ENCODE measurements at regions not wholly inside any gene's neighbourhood (a gene's known extent, or its start where the extent isn't known, plus 50 kb on each side); places are given as distances from the start of the nearest gene placed in this dataset.

DNA sequence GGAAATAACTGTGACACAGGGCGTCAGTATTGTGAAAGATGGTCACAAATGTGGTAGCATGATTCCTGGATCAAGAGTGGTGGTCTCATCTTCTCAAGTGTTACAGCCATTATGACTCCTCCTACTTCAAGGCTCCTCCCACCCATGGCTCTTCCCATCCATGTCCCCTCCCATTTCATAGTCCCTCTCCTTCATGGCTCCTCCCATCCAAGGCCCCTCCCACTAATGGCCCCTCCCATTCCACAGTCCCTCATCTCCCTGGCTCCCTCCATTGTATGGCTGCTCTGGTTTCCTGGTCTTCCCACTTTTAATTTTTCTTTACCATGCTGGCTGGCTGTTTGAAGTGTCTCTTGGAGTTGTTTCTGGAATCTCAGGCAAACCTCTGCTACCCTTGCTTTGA lies 1375.2 kb upstream of the TMEM132C start:
- no peak for FAIRE-seq

- no peak for FAIRE-seq
Observed at GRCh38 chr12:126895951-126896913, 1370.7 kb upstream of the TMEM132C start.

DNA sequence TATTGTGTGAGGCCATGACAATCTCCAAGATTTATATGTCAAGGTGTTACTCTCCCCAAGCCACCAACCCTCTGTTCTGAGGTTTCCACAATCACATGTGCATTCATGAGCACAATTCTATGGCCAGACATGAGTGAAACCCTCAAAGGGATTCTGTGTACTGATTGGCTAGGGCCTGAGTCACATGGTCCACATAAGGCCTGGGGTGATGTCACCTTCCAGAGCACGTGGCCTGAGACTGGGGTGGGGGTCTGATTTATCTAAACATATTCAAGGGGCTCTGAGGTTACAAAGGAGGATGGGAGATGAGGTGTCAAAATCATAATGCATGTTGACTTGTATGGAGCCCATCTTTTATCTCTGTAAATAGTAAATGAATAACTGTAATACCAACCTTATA lies 1369.9 kb upstream of the TMEM132C start:
- no peak for FAIRE-seq

- FAIRE-seq: no peak
Observed at GRCh38 chr12:126897778-126898177, 1369.2 kb upstream of the TMEM132C start.

DNA sequence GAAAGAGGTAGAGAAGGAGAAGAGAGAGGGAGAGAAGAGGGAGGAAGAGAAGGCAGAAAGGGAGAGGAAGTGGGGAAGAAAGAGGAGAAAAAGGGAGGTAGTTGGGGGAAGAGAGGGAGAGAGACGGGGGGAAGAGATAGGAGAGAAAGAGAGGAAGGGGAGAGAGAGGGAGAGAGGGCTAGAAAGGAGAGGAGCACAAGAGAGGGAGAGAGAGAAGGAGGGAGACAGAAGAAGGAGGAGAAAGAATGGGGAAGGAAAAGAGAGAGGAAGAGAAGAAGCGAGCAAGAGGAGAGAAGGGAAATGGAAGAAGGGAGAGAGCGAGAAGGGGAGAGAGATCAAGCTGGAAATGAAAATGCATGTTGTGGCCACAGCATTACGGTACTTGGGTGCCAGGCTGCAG lies 1368.4 kb upstream of the TMEM132C start:
- FAIRE-seq: no peak

DNA sequence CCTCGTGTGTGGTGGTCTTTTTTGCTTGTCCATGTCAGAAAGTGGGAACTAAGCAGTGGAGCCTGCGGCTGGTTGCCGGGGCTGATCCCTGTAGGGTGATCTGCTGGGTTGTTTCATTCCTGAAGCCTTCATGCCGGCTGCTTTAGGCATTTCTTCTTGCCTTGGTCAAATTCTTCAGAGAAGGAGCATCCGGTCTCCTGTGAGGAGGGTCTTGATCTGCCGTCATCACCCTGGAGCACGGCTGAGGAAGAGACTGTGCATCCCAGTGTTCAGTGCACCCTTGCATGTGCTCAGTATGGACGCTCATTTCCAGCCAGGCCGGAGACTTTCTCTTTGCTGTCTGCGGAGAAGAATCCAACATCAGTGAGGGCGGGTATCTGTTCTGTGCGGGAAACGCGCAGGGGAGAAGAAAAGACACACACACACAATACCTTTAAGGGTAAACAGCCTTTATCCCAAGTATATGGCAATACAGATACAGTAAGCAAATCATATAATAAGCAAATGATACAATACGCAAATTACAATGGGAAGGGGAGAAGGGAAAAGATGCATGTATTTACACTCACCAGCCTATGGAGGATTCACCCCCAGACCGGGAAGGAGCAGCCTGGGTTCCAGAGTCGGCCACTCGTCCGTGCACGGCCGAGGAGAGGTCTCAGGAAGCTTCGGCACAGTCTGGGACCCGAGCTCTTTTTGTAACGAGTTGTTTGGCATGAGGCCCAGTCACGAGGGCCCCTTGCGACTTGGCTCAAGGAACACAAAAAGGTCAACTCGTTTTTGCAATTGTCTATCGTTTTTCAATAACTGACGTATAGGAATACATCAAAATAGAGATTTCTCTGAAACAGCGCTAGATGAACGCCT lies 1366.8 kb upstream of the TMEM132C start:
- FAIRE-seq: no peak

DNA sequence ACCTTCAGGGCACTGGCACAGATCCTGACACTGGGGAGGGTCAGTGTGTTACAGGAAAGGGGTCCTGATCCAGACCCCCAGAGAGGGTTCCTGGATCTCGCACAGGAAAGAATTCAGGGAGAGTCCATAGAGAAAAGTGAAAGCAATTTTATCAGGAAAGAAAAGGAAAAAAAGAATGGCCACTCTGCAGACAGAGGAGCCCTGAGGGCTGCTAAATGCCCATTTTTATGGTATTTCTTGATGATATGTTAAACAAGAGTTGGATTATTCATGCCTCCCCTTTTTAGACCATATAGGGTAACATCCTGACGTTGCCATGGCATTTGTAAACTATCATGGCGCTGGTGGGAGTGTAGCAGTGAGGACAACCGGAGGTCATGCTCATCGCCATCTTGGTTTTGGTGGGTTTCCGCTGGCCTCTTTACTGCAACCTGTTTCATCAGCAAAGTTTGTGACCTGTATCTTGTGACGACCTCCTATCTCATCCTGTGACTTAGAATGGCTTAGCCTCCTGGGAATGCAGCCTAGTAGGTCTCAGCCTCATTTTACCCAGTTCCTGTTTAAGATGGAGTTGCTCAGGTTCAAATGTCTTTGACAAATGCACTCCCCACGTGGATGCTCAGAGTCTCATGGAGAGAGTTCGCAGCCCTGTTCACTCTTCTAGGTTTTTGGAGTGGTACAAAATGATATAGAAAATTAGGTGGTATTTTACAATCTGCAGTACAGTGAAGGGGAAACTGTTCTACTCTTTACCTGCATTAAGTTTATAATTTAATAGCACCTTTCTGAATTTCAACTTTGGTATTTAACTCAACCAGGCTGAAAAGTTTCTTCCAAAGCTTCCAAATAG lies 1363.7 kb upstream of the TMEM132C start:
- no peak for FAIRE-seq

DNA sequence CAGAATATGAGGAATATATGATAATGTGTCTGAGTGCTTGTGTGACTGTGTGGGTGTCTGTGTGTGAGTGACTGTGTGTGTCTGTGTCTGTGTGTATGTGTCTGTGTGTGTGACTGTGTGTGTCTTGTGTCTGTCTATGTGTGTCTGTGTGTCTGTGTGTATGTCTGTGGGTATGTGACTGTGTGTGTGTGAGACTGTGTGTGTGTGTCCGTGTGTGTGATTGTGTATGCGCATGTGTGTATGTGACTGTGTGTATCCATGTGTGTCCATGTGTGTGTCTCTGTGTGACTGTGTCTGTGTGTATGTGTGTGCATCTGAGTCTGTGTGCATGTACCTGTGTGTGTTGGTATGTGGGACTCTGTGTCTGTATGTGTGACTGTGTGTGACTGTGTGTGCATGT lies 1361.2 kb upstream of the TMEM132C start:
- no peak for FAIRE-seq

DNA sequence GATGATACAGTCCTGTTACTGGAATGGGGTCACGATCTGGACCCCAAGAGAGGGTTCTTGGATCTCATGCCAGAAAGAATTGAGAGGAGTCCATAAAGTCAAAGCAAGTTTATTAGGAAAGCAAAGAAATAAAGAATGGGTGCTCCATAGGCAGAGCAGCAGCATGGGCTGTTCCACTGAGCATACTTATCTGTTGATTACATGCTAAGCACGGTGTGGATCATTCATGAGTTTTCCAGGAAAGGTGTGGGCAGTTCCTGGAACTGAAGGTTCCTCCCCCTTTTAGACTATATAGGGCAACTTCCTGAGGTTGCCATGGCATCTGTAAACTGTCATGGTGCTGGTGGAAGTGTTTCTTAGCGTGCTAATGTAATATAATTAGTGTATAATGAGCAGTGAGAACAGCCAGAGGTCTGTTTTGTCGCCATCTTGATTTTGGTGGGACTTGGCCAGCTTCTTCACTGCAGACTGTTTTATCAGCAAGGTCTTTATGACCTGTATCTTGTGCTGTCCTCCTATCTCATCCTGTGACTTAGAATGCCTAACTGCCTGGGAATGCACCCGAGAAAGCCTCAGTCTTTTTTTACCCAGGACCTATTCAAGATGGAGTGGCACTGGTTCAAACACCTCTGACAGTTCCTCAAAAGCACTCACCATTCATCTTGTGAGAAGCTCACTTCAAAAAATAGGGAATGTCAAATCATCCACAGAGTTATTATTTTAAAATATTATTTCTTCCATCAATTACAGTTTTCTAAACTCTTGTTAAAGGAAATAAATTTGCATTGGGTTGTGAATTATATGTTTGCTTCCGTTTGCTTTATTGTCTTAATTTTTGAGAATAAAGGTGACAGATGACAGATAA lies 1358.8 kb upstream of the TMEM132C start:
- no peak for FAIRE-seq

DNA sequence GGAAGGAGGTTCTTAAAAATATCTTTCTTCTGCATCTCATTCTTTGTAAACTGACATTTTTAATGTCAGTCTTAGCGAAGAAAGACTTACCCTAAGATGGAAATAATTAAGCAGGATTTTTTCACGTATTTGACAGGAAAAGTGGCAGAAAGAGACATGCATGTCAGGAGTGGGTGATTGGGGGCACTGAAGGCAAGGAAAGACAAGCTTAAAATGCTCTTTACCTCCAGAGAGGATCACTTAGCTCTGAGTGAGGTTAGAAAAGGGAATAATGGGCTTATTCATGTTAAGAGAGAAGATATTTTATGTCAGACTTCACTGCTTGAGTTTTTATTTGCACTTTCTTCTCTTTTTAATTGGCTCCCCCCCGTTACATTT lies 1358.2 kb upstream of the TMEM132C start:
- no peak for FAIRE-seq

- FAIRE-seq: no peak
Observed at GRCh38 chr12:126910570-126910969, 1356.4 kb upstream of the TMEM132C start.

GRCh38 chr12:126912111-126912510 lies 1354.9 kb upstream of the TMEM132C start:
- FAIRE-seq: no peak

DNA sequence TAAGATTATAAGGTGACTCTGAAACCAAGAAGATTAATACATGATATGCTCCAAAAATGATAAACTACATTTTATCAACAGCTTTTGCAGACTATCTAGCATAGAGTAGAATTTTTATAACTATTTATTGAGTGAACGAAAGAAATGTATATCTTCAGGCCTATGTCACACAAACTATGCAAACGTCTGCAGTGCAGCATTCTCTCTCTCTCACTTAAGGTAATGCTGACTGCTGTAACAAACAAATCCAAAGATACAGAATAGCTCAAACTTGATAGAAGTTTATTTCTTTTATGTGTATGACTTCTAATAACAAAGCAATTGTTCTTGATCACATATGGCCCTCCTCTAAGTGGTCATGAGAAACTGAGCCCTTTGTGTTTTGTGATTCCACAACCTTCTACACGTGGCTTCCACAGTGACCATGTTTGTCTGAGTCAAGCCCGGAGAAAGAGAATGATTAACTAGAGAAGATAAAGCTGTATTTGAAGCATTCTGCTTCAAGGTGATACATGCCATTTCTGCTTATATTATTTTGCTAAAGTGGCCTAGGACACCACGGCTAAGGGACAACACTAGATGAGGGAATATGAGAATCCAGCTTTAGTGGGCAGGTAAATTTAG lies 1352.7 kb upstream of the TMEM132C start:
- FAIRE-seq: no peak

DNA sequence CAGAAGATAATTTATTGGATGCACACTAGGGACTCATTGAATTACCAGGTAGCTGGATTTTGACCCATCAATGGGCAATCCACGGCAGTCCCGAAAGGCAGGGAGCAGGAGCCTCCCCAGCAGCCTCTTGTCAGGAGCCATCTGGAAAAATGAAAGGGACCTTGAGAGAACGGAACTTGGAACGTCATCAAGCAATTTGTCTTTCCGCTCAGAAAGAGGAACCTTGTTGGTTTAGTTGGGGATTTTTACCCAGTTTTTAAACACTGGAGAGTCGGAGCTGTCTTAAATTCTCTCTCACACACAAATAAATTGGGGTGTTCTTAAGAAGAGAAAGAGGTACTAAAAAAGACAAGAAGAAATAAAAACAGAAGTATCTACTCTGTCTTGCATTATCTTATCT lies 1351.7 kb upstream of the TMEM132C start:
- no peak for FAIRE-seq

DNA sequence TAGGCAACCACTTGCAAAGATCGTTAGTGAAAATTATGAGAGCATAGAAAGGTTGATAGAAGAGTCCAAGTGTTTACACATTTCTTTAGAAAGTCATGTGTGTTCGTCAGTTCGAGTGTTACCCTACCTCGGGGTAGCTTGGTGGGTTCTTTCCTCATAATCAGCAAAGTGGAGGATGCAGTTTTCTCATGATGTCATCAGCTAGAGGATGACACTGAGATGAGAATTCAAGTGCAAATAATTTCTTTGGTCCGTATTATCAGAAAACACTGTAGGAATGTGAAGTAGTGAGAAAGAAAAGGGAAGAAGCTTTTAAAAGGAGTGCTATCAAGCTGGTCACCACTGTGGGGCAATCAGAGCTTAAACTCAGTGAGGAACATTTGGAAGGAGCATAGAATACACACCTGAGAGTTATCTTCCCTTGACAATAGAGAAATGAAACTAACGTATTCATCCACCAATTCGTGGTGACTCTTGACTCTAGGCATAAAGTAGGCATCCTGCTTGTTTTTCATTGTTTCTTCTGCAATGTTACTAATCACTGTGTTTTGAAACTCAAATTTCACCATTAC lies 1340.9 kb upstream of the TMEM132C start:
- no peak for FAIRE-seq

- no peak for FAIRE-seq
Observed at GRCh38 chr12:126930234-126930633, 1336.7 kb upstream of the TMEM132C start.

GRCh38 chr12:126932156-126932555 lies 1334.8 kb upstream of the TMEM132C start:
- FAIRE-seq: no peak

GRCh38 chr12:126935435-126935834 lies 1331.5 kb upstream of the TMEM132C start:
- no peak for FAIRE-seq

- no peak for FAIRE-seq
Observed at GRCh38 chr12:126936181-126936851, 1330.7 kb upstream of the TMEM132C start.

DNA sequence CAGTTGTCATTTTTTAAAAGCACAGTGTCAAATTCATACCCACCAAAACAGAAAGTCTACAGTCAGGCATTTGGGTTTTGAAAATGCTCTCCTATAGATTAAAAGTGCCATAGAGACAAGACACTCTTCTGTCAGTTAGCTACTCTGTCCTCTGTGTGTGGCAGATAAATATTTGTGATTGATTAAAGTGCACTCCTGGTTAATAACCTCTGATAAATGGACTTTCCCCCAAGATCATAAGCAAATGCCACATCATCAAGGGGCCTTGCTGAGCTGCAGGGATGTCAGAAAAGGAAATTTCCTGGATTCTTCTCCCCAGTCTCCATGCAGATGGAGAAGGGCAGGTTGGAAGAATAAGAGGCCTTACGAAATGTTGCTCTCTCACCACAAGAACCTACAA lies 1329.5 kb upstream of the TMEM132C start:
- no peak for FAIRE-seq

All from endometrium (tissue), 2 donors.